ENCODE measurements at regions not wholly inside any gene's neighbourhood (a gene's known extent, or its start where the extent isn't known, plus 50 kb on each side); places are given as distances from the start of the nearest gene placed in this dataset.
"Not testable (repeated sequence)": the region's sequence is repeated elsewhere in the genome, so short reads cannot be mapped to it uniquely, and the experiment has no call there.

GRCh38 chr7:115241151-115241550, 319.3 kb downstream of the MDFIC start:
- DNase-seq, result no peak

- DNase-seq, result no peak
Measured at GRCh38 chr7:115240242-115240641, 318.3 kb downstream of the MDFIC start.

GRCh38 chr7:115235075-115235474, 313.2 kb downstream of the MDFIC start:
- DNase-seq, result no peak

GRCh38 chr7:115233809-115234208, 311.9 kb downstream of the MDFIC start:
- DNase-seq, result no peak

GRCh38 chr7:115232041-115232440, 310.1 kb downstream of the MDFIC start:
- DNase-seq, result no peak

GRCh38 chr7:115230882-115231571, 309.1 kb downstream of the MDFIC start:
- no peak for DNase-seq

- no peak for DNase-seq
Measured at GRCh38 chr7:115229401-115230105, 307.7 kb downstream of the MDFIC start.

- DNase-seq, result no peak
Measured at GRCh38 chr7:115227473-115228235, 305.8 kb downstream of the MDFIC start.

GRCh38 chr7:115226410-115226809, 304.5 kb downstream of the MDFIC start:
- DNase-seq, result no peak

GRCh38 chr7:115224922-115225321, 303.0 kb downstream of the MDFIC start:
- DNase-seq, result no peak

GRCh38 chr7:115223959-115224358, 302.1 kb downstream of the MDFIC start:
- no peak for DNase-seq

- no peak for DNase-seq
Measured at GRCh38 chr7:115221456-115221855, 299.6 kb downstream of the MDFIC start.

- DNase-seq, result no peak
Measured at GRCh38 chr7:115218076-115218475, 296.2 kb downstream of the MDFIC start.

- no peak for DNase-seq
Measured at GRCh38 chr7:115217373-115217772, 295.5 kb downstream of the MDFIC start.

- no peak for DNase-seq
Measured at GRCh38 chr7:115216652-115217051, 294.8 kb downstream of the MDFIC start.

- no peak for DNase-seq
Measured at GRCh38 chr7:115211171-115211570, 289.3 kb downstream of the MDFIC start.

- no peak for DNase-seq
Measured at GRCh38 chr7:115210552-115210951, 288.7 kb downstream of the MDFIC start.

- DNase-seq, result no peak
Measured at GRCh38 chr7:115208710-115209560, 287.0 kb downstream of the MDFIC start.

- not testable (repeated sequence) for DNase-seq
Measured at GRCh38 chr7:115206374-115206773, 284.5 kb downstream of the MDFIC start.

GRCh38 chr7:115198143-115198542, 276.2 kb downstream of the MDFIC start:
- no peak for DNase-seq

- DNase-seq, result no peak
Measured at GRCh38 chr7:115195208-115195607, 273.3 kb downstream of the MDFIC start.

- DNase-seq, result no peak
Measured at GRCh38 chr7:115191526-115191925, 269.6 kb downstream of the MDFIC start.
